Kidney (tissue), 13 donors: ENCODE measurements at regions not wholly inside any gene's neighbourhood (a gene's known extent, or its start where the extent isn't known, plus 50 kb on each side); places are given as distances from the start of the nearest gene placed in this dataset.

Experiments
- DNase-seq, 5 donors: peaks; one replicate each; pipeline ENCODE4 v3.0.0-alpha.2; 2013 to 2020
- FAIRE-seq: peaks from 2 replicates; lab custom pipeline; 2012; peaks lifted over from hg19 to GRCh38; lab: Jason Lieb, UNC
- H3K27ac ChIP-seq, 2 donors: one replicate each; pipeline ENCODE4 v1.7.0; 2013; ENCODE audit warnings: low read depth in 2 of 2, low read length in 2 of 2, inconsistent platforms in 1 of 2
- H3K27me3 ChIP-seq: one replicate; pipeline ENCODE4 v1.7.1; 2013; ENCODE audit warnings: low read length, inconsistent platforms; ENCODE audit not compliant: control insufficient read depth, insufficient read depth
- H3K36me3 ChIP-seq, 3 donors: one replicate each; pipeline versions ENCODE4 v1.7.0 to v1.7.1; 2013; ENCODE audit warnings: low read length in 3 of 3, control low read depth in 1 of 3, inconsistent platforms in 1 of 3; ENCODE audit not compliant: insufficient read depth in 3 of 3, control insufficient read depth in 2 of 3
- H3K4me1 ChIP-seq, 3 donors: one replicate each; pipeline versions ENCODE4 v1.7.0 to v1.7.1; 2013; ENCODE audit warnings: low read length in 3 of 3, inconsistent platforms in 1 of 3, low read depth in 1 of 3; ENCODE audit not compliant: control insufficient read depth in 2 of 3, insufficient read depth in 2 of 3
- H3K4me3 ChIP-seq, 3 donors: one replicate each; pipeline versions ENCODE4 v1.7.0 to v1.8.1; 2013; ENCODE audit warnings: low read length in 3 of 3, control low read depth in 1 of 3, inconsistent platforms in 1 of 3
- H3K9ac ChIP-seq, 3 donors: one replicate each; pipeline versions ENCODE4 v1.7.0 to v1.7.1; 2013; ENCODE audit warnings: low read length in 3 of 3, control low read depth in 1 of 3, inconsistent platforms in 1 of 3
- H3K9me3 ChIP-seq, 3 donors: one replicate each; pipeline versions ENCODE4 v1.7.0 to v1.7.1; 2013; ENCODE audit warnings: low read length in 3 of 3, control low read depth in 1 of 3, inconsistent platforms in 1 of 3; ENCODE audit not compliant: control insufficient read depth in 2 of 3, insufficient read depth in 1 of 3
- intact Hi-C: fragments of 100-400 bp; cut with DNase I; formaldehyde crosslinking; loops from one replicate; pipeline ENCODE4 v1.11.1; 2022
- TF ChIP-seq, protein P1 (sequence below): IDR thresholded peaks from 3 replicates; pipeline ENCODE4 v1.5.1; 2012; ENCODE audit warnings: mild to moderate bottlenecking, moderate library complexity, borderline replicate concordance; ENCODE audit not compliant: insufficient read depth; ENCODE audit errors: extremely low read depth
- donor health status: control.
- donor health status: control.
- donor health status: control.
- donor health status: control.
- donor health status: control.
- donor health status: DM: yes; HTN: yes; CAD: no.
- donor health status: Normal renal cell carcinoma (clear cell type).

DNA sequence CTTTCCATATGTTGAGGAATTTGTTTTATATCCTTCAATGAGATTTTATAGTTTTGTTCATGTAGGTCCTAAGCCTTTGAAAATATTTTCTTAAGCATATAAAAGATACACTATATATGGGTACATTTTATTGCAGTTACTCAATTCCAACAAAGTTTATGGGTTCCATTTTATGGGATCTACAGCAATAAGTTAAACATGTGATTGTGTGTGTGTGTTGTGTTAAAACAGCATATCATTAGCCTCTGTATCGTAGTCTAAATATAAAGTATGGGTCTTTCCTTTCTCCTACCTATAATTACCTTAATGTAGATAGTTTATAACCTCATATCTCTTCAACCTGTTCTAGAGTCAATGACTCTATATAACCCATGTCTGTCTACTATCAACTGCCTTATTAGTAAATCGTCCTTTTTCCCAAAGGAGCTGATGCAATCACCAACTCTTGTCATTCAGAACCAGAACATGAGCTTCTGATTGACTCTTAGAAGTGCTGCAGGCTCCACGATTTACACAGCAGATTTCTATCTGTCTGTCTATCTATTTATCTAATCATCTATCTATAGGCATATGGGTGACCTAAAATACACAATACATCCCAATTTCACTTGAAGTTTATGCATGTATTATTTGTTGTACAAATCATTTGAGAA, 512.6 kb upstream of the CBLB start:
- no peaks in the 10 kb centered on the region for H3K9me3 ChIP-seq
- H3K36me3 ChIP-seq: no peaks in the 10 kb centered on the region
- no peak for FAIRE-seq
- no peak overlapping the region for H3K4me3 ChIP-seq
- H3K4me1 ChIP-seq: no peaks in the 10 kb centered on the region
- intact Hi-C loops: no loop called here
- TF ChIP-seq, protein P1, sequence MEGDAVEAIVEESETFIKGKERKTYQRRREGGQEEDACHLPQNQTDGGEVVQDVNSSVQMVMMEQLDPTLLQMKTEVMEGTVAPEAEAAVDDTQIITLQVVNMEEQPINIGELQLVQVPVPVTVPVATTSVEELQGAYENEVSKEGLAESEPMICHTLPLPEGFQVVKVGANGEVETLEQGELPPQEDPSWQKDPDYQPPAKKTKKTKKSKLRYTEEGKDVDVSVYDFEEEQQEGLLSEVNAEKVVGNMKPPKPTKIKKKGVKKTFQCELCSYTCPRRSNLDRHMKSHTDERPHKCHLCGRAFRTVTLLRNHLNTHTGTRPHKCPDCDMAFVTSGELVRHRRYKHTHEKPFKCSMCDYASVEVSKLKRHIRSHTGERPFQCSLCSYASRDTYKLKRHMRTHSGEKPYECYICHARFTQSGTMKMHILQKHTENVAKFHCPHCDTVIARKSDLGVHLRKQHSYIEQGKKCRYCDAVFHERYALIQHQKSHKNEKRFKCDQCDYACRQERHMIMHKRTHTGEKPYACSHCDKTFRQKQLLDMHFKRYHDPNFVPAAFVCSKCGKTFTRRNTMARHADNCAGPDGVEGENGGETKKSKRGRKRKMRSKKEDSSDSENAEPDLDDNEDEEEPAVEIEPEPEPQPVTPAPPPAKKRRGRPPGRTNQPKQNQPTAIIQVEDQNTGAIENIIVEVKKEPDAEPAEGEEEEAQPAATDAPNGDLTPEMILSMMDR: no peak
- no peak overlapping the region for H3K9ac ChIP-seq
- no peak overlapping the region for H3K27ac ChIP-seq
- DNase-seq: no peak
- H3K27me3 ChIP-seq: no peaks in the 10 kb centered on the region

- FAIRE-seq (no peak), DNase-seq (no peak)
- H3K27me3 ChIP-seq: no peaks in the 10 kb centered on the region
- H3K9ac ChIP-seq: no peak overlapping the region
- H3K27ac ChIP-seq: no peak overlapping the region
- TF ChIP-seq, protein P1: no peak
- H3K36me3 ChIP-seq: no peaks in the 10 kb centered on the region
- no peak overlapping the region for H3K4me3 ChIP-seq
- H3K9me3 ChIP-seq: no peaks in the 10 kb centered on the region
- H3K4me1 ChIP-seq: no peaks in the 10 kb centered on the region
- intact Hi-C loops: no loop called here
These were observed 513.1 kb upstream of the CBLB start for GRCh38 chr3:106381939-106382335.

- no peak overlapping the region for H3K9ac ChIP-seq
- H3K36me3 ChIP-seq: no peaks in the 10 kb centered on the region
- FAIRE-seq (no peak), DNase-seq (no peak)
- H3K4me3 ChIP-seq: no peak overlapping the region
- intact Hi-C loops: no loop called here
- no peaks in the 10 kb centered on the region for H3K4me1 ChIP-seq
- TF ChIP-seq, protein P1: no peak
- no peaks in the 10 kb centered on the region for H3K27me3 ChIP-seq
- no peaks in the 10 kb centered on the region for H3K9me3 ChIP-seq
- H3K27ac ChIP-seq: no peak overlapping the region
These were observed 517.2 kb upstream of the CBLB start for GRCh38 chr3:106386050-106386449.

GRCh38 chr3:106392915-106393314, 524.1 kb upstream of the CBLB start:
- Histone ChIP-seq H3K4me1 (no peaks in the 10 kb centered on the region), H3K27me3 (no peaks in the 10 kb centered on the region), H3K4me3 (no peak overlapping the region), H3K9ac (no peak overlapping the region), H3K9me3 (no peaks in the 10 kb centered on the region), H3K36me3 (no peaks in the 10 kb centered on the region), H3K27ac (no peak overlapping the region)
- intact Hi-C loops: no loop called here
- no peak for FAIRE-seq
- DNase-seq: no peak
- TF ChIP-seq, protein P1: no peak
